GM12878 (cell line): ENCODE measurements at regions not wholly inside any gene's neighbourhood (a gene's known extent, or its start where the extent isn't known, plus 50 kb on each side); places are given as distances from the start of the nearest gene placed in this dataset.

Experiments
- ATAC-seq: fragments of 200-7000 bp; cut with Tn5 transposase; 3 replicates; pipeline ENCODE4 v1.9.1; 2020; ENCODE audit warnings: mild to moderate bottlenecking, moderate library complexity
- BruUV-seq: library from RNA; stranded (reverse); fragments of 400-500 nt; replicated peaks from 2 replicates; lab custom pipeline; 2021; lab: Mats Ljungman, UMichigan
- CTCF ChIA-PET: fragments of 300-600 bp; sonication (Branson Sonifier 250); formaldehyde crosslinking; extraction: SDS; loops from one replicate; lab custom pipeline; 2021; ENCODE audit warnings: inconsistent platforms; lab: Yijun Ruan, JAX
- POLR2A ChIA-PET: fragments of 350-600 bp; formaldehyde crosslinking; extraction: SDS; loops from one replicate; lab custom pipeline; 2021; ENCODE audit warnings: inconsistent platforms; lab: Charles Lee
- RAD21 ChIA-PET: fragments of 300-600 bp; sonication (Branson Sonifier 250); formaldehyde crosslinking; loops from one replicate; lab custom pipeline; 2023; ENCODE audit warnings: antibody characterized with exemption; ENCODE audit not compliant: unreplicated experiment; lab: Charles Lee
- SMC1A ChIA-PET: fragments of 300-600 bp; sonication (Branson Sonifier 250); formaldehyde crosslinking; loops from one replicate; lab custom pipeline; 2023; ENCODE audit not compliant: unreplicated experiment, uncharacterized antibody; lab: Charles Lee
- DNase-seq: peaks from one replicate; pipeline ENCODE4 v3.0.0-alpha.2; 2011; ENCODE audit warnings: low read depth, low spot score
- FAIRE-seq: peaks from 3 replicates; lab custom pipeline; 2011; peaks lifted over from hg19 to GRCh38; lab: Jason Lieb, UNC
- H2AFZ ChIP-seq: 2 replicates; pipeline ENCODE4 v1.6.0; 2011; ENCODE audit warnings: low read depth, low read length, control low read depth; ENCODE audit not compliant: control insufficient read depth
- H3K27ac ChIP-seq: 2 replicates; pipeline ENCODE4 v1.5.1; 2011; ENCODE audit warnings: control low read depth; ENCODE audit not compliant: control insufficient read depth, insufficient read depth
- H3K27me3 ChIP-seq, 2 experiments: replicated peaks in 1 of 2; 2 replicates each; pipeline versions ENCODE4 v1.6.0 to v1.6.1; 2011; ENCODE audit warnings: low read length in 1 of 2; ENCODE audit not compliant: control insufficient read depth in 2 of 2, insufficient read depth in 2 of 2
- H3K36me3 ChIP-seq, 2 experiments: 2 replicates each; pipeline ENCODE4 v1.5.1; 2011; ENCODE audit warnings: low read length in 1 of 2; ENCODE audit not compliant: control insufficient read depth in 2 of 2, insufficient read depth in 2 of 2
- H3K4me1 ChIP-seq: 2 replicates; pipeline ENCODE4 v1.6.1; 2011; ENCODE audit warnings: mild to moderate bottlenecking, low read length, moderate library complexity, mixed read lengths; ENCODE audit not compliant: control insufficient read depth, insufficient read depth
- H3K4me2 ChIP-seq: 2 replicates; pipeline ENCODE4 v1.6.0; 2011; ENCODE audit warnings: control low read depth; ENCODE audit not compliant: control insufficient read depth, insufficient read depth
- H3K4me3 ChIP-seq: fragments of 200-600 bp; sonication (generic); 2 replicates; pipeline ENCODE4 v1.5.1; 2016
- H3K79me2 ChIP-seq: 2 replicates; pipeline ENCODE4 v1.6.0; 2011; ENCODE audit warnings: low read length; ENCODE audit not compliant: control insufficient read depth, insufficient read depth
- H3K9ac ChIP-seq: 2 replicates; pipeline ENCODE4 v1.8.0; 2011; ENCODE audit warnings: low read length, control low read depth, mixed read lengths; ENCODE audit not compliant: control insufficient read depth, insufficient read depth
- H3K9me3 ChIP-seq: replicated peaks from 3 replicates; pipeline ENCODE4 v1.5.1; 2011; ENCODE audit warnings: mild to moderate bottlenecking, low read length; ENCODE audit not compliant: control insufficient read depth, insufficient read depth
- H4K20me1 ChIP-seq: 2 replicates; pipeline ENCODE4 v1.6.0; 2011; ENCODE audit not compliant: control insufficient read depth, insufficient read depth
- FOXM1 ChIP-seq: IDR thresholded peaks from 2 replicates; pipeline ENCODE4 v1.6.1; 2012; ENCODE audit warnings: low read depth, mild to moderate bottlenecking, inconsistent platforms, low read length, moderate library complexity
- KAT2A ChIP-seq: conservative IDR thresholded peaks from 2 replicates; pipeline ENCODE4 v1.6.1; 2011; ENCODE audit warnings: low read depth, low read length; ENCODE audit not compliant: control insufficient read depth
- NR2F1 ChIP-seq: fragments of 450-650 bp; conservative IDR thresholded peaks from 2 replicates; pipeline ENCODE4 v1.6.1; 2017; ENCODE audit warnings: mild to moderate bottlenecking
- WGBS: methylation state at CpG from one replicate; pipeline ENCODE4 v1.1.6; 2016; ENCODE audit warnings: low lambda C conversion rate; ENCODE audit not compliant: insufficient replicate concordance, insufficient coverage; ENCODE audit errors: missing lambda C conversion rate; 5-methylcytosine and 5-hydroxymethylcytosine counted together
- in situ Hi-C: fragments of 300-500 bp; cut with MboI; formaldehyde crosslinking; loops from 9 replicates; pipeline ENCODE4 v1.14.3; 2018; ENCODE audit warnings: mixed read lengths
- intact Hi-C: fragments of 100-400 bp; cut with micrococcal nuclease; formaldehyde crosslinking; loops from one replicate; pipeline ENCODE4 v1.14.2; 2022; ENCODE audit not compliant: unreplicated experiment
- TF ChIP-seq, protein P1 (sequence below): fragments of 450-650 bp; IDR thresholded peaks from 2 replicates; pipeline ENCODE4 v1.6.1; 2014; ENCODE audit warnings: mild to moderate bottlenecking
- TF ChIP-seq, protein P2 (sequence below): fragments of 450-650 bp; IDR thresholded peaks from 2 replicates; pipeline ENCODE4 v1.6.1; 2017; ENCODE audit warnings: low read depth, mild to moderate bottlenecking, moderate library complexity

DNA sequence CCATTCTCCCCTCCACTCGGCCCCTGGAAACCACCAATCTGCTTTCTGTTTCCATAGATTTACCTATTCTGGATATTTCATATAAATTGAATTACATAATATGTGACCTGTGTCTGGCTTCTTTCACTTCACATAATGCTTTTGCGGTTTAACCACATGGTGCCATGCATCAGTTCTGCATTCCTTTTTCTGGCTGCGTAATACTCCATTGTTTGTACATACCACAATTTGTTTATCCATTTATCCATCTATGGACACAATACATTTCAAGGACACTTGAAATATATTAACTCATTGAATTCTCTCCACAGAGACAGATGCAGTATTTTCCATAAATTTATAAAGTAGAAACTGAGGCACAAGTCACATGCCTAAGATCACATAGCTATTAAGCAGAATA, 110.3 kb upstream of the ETV6 start:
- Histone ChIP-seq H3K9me3 (no peaks in the 10 kb centered on the region), H2AFZ (no peak overlapping the region), H3K27ac (no peak overlapping the region), H3K4me2 (no peak overlapping the region), H3K79me2 (no peaks in the 10 kb centered on the region), H3K9ac (no peak overlapping the region), H3K36me3 (no peaks in the 10 kb centered on the region), H4K20me1 (no peaks in the 10 kb centered on the region), H3K27me3 (no peaks in the 10 kb centered on the region), H3K4me1 (peaks cover 4% of the 10 kb centered on the region), H3K4me3 (no peak overlapping the region)
- ATAC-seq (no peak), FAIRE-seq (no peak), DNase-seq (no peak)
- WGBS: 96% methylated on average over 3 of the region's 3 CpGs
- CTCF ChIA-PET: interaction anchor here (0.9 to 1.5 kb wide), 2 partner anchors 32 to 495 kb away, joined by 3 to 6 read pairs; no protein-coding TSS in a partner anchor
- no TSS peak for BruUV-seq
- POLR2A ChIA-PET: no interaction called here
- in situ Hi-C loops (no loop called here), intact Hi-C loops (no loop called here)
- TF ChIP-seq, protein P1, sequence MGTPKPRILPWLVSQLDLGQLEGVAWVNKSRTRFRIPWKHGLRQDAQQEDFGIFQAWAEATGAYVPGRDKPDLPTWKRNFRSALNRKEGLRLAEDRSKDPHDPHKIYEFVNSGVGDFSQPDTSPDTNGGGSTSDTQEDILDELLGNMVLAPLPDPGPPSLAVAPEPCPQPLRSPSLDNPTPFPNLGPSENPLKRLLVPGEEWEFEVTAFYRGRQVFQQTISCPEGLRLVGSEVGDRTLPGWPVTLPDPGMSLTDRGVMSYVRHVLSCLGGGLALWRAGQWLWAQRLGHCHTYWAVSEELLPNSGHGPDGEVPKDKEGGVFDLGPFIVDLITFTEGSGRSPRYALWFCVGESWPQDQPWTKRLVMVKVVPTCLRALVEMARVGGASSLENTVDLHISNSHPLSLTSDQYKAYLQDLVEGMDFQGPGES: no peak
- TF ChIP-seq KAT2A: no peak
- TF ChIP-seq FOXM1: no peak
- TF ChIP-seq NR2F1: no peak
- TF ChIP-seq, protein P2, sequence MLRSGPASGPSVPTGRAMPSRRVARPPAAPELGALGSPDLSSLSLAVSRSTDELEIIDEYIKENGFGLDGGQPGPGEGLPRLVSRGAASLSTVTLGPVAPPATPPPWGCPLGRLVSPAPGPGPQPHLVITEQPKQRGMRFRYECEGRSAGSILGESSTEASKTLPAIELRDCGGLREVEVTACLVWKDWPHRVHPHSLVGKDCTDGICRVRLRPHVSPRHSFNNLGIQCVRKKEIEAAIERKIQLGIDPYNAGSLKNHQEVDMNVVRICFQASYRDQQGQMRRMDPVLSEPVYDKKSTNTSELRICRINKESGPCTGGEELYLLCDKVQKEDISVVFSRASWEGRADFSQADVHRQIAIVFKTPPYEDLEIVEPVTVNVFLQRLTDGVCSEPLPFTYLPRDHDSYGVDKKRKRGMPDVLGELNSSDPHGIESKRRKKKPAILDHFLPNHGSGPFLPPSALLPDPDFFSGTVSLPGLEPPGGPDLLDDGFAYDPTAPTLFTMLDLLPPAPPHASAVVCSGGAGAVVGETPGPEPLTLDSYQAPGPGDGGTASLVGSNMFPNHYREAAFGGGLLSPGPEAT: no peak
- RAD21 ChIA-PET: no interaction called here
- SMC1A ChIA-PET: interaction anchor here (0.6 to 0.7 kb wide), 2 partner anchors 10 to 1051 kb away, joined by 3 read pairs; no protein-coding TSS in a partner anchor
